Caco-2 (cell line): ENCODE measurements at regions not wholly inside any gene's neighbourhood (a gene's known extent, or its start where the extent isn't known, plus 50 kb on each side); places are given as distances from the start of the nearest gene placed in this dataset.

ENCODE experiments used
- BruUV-seq: library from RNA; stranded (reverse); fragments of 400-500 nt; replicated peaks from 2 replicates; lab custom pipeline; 2021; lab: Mats Ljungman, UMichigan
- CTCF ChIA-PET: fragments of 300-600 bp; sonication (Branson Sonifier 250); formaldehyde crosslinking; loops from one replicate; lab custom pipeline; 2022; ENCODE audit warnings: antibody characterized with exemption; lab: Charles Lee
- POLR2A ChIA-PET: fragments of 300-600 bp; sonication (Branson Sonifier 250); formaldehyde crosslinking; loops from one replicate; lab custom pipeline; 2022; ENCODE audit warnings: antibody characterized with exemption; lab: Charles Lee
- DNase-seq, 2 experiments: peaks; one replicate each; pipeline versions ENCODE4 v3.0.0 to v3.0.0-alpha.2; 2020 to 2022
- H3K27me3 ChIP-seq: replicated peaks from 2 replicates; pipeline ENCODE4 v1.6.0; 2011; ENCODE audit warnings: low read length; ENCODE audit not compliant: control insufficient read depth, insufficient read depth
- H3K36me3 ChIP-seq: 2 replicates; pipeline ENCODE4 v1.5.1; 2011; ENCODE audit warnings: low read length; ENCODE audit not compliant: control insufficient read depth, insufficient read depth
- H3K4me1 ChIP-seq: fragments of 250-450 bp; sonication (Bioruptor Pico); 2 replicates; pipeline ENCODE4 v1.5.1; 2020; ENCODE audit warnings: mild to moderate bottlenecking
- H3K4me3 ChIP-seq: 2 replicates; pipeline ENCODE4 v1.5.1; 2011; ENCODE audit warnings: low read depth, mild to moderate bottlenecking, control low read depth, low read length
- H3K9me3 ChIP-seq: fragments of 250-450 bp; sonication (Bioruptor Pico); 2 replicates; pipeline ENCODE4 v1.5.1; 2020; ENCODE audit warnings: mild to moderate bottlenecking, moderate library complexity
- H3K27ac Mint-ChIP-seq: one replicate; pipeline ENCODE4 v1.8.0; 2022; ENCODE audit warnings: mixed read lengths; ENCODE audit not compliant: unreplicated experiment
- H3K27me3 Mint-ChIP-seq: one replicate; pipeline ENCODE4 v1.8.0; 2022; ENCODE audit warnings: mixed read lengths; ENCODE audit not compliant: insufficient read depth, unreplicated experiment
- H3K36me3 Mint-ChIP-seq: one replicate; pipeline ENCODE4 v1.8.0; 2022; ENCODE audit warnings: mild to moderate bottlenecking, mixed read lengths; ENCODE audit not compliant: insufficient read depth, unreplicated experiment
- H3K4me1 Mint-ChIP-seq: one replicate; pipeline ENCODE4 v1.8.0; 2022; ENCODE audit warnings: low read depth, mixed read lengths; ENCODE audit not compliant: unreplicated experiment
- H3K4me3 Mint-ChIP-seq: one replicate; pipeline ENCODE4 v1.8.0; 2022; ENCODE audit warnings: mild to moderate bottlenecking, moderate library complexity, mixed read lengths; ENCODE audit not compliant: unreplicated experiment
- H3K9me3 Mint-ChIP-seq: one replicate; pipeline ENCODE4 v1.8.0; 2022; ENCODE audit warnings: mixed read lengths; ENCODE audit not compliant: unreplicated experiment
- CTCF ChIP-seq, 2 experiments: fragments of 200-600 bp in 1 of 2; IDR thresholded peaks; 1 replicate in 1 of 2; 2 replicates in 1 of 2; pipeline versions ENCODE4 v1.5.1 to v1.8.0; 2011 to 2022; ENCODE audit warnings: antibody characterized with exemption in 1 of 2, control low read depth in 1 of 2, inconsistent platforms in 1 of 2, low read depth in 1 of 2, low read length in 1 of 2, mild to moderate bottlenecking in 1 of 2, moderate library complexity in 1 of 2; ENCODE audit not compliant: insufficient read depth in 1 of 2, severe bottlenecking in 1 of 2, unreplicated experiment in 1 of 2
- intact Hi-C: fragments of 100-400 bp; cut with micrococcal nuclease; formaldehyde crosslinking; loops from one replicate; pipeline ENCODE4 v1.10.0; 2022; ENCODE audit not compliant: unreplicated experiment

DNA sequence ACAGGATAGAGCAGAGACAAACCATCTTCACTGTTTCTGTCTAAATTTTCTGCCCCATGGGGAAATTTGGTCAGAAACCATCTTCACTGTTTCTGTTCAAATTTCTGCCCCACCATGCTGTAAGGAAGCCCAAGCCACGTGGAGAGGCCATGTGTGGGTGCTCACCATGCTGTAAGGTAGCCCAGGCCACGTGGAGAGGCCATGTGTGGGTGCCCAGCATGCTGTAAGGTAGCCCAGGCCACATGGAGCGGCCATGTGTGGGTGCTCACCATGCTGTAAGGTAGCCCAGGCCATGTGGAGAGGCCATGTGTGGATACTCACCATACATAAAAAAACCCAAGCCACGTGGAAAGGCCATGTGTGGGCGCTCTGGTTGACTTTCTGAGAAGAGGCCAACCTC lies 1088.7 kb upstream of the AUTS2 start:
- Histone ChIP-seq H3K4me3 (no peak overlapping the region), H3K36me3 (no peaks in the 10 kb centered on the region), H3K27me3 (no peaks in the 10 kb centered on the region), H3K9me3 (no peaks in the 10 kb centered on the region), H3K4me1 (no peaks in the 10 kb centered on the region)
- intact Hi-C loops, result no loop called here
- BruUV-seq, result no TSS peak
- H3K27ac Mint-ChIP-seq, result no peak overlapping the region
- H3K4me1 Mint-ChIP-seq, result no peaks in the 10 kb centered on the region
- no peak overlapping the region for H3K4me3 Mint-ChIP-seq
- no peaks in the 10 kb centered on the region for H3K27me3 Mint-ChIP-seq
- H3K9me3 Mint-ChIP-seq, result peaks cover 21% of the 10 kb centered on the region
- TF ChIP-seq CTCF (IDR thresholded peaks at IDR 0.05; ENCODE audit: insufficient read depth in 1 of 2, low read depth in 1 of 2, low read length in 1 of 2, severe bottlenecking in 1 of 2, unreplicated experiment in 1 of 2), result no peak
- H3K36me3 Mint-ChIP-seq, result no peaks in the 10 kb centered on the region
- DNase-seq, result no peak
- ChIA-PET POLR2A (no interaction called here), CTCF (no interaction called here)

DNA sequence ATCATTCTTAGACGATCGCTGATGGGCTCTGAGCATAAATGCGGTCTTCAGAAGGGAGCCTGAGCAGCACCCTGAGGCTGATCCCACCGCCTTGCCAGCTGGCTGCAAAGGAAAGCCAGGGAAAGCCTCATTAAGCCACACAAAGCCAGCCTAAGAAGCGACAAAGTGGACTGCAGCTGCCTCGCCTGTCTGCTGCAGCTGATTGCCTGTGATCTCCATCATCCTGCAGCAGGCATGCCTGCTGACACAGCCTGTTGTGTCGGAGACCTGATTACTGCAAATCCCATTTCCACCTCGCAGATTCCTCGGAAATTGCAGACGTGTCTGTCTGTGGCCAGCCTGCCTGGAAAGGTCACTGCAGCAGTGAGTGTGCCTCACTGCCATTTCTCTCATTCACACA lies 1087.0 kb upstream of the AUTS2 start:
- no peaks in the 10 kb centered on the region for H3K4me1 ChIP-seq
- ChIA-PET POLR2A (no interaction called here), CTCF (no interaction called here)
- Mint-ChIP-seq H3K9me3 (peaks cover 19% of the 10 kb centered on the region), H3K27ac (no peak overlapping the region), H3K4me3 (no peak overlapping the region), H3K36me3 (no peaks in the 10 kb centered on the region), H3K27me3 (no peaks in the 10 kb centered on the region), H3K4me1 (no peaks in the 10 kb centered on the region)
- no peak for DNase-seq
- intact Hi-C loops, result no loop called here
- no TSS peak for BruUV-seq
- TF ChIP-seq CTCF (IDR thresholded peaks at IDR 0.05; ENCODE audit: insufficient read depth in 1 of 2, low read depth in 1 of 2, low read length in 1 of 2, severe bottlenecking in 1 of 2, unreplicated experiment in 1 of 2), result no peak
- H3K4me3 ChIP-seq, result no peak overlapping the region
- H3K9me3 ChIP-seq, result no peaks in the 10 kb centered on the region
- H3K27me3 ChIP-seq, result no peaks in the 10 kb centered on the region
- no peaks in the 10 kb centered on the region for H3K36me3 ChIP-seq

- no peak overlapping the region for H3K4me3 ChIP-seq
- POLR2A ChIA-PET, result no interaction called here
- no peaks in the 10 kb centered on the region for H3K36me3 ChIP-seq
- no peak overlapping the region for H3K27ac Mint-ChIP-seq
- H3K9me3 Mint-ChIP-seq, result peaks cover 9% of the 10 kb centered on the region
- DNase-seq, result no peak
- no peaks in the 10 kb centered on the region for H3K9me3 ChIP-seq
- CTCF ChIA-PET, result no interaction called here
- intact Hi-C loops, result no loop called here
- H3K4me3 Mint-ChIP-seq, result no peak overlapping the region
- no peaks in the 10 kb centered on the region for H3K27me3 ChIP-seq
- H3K4me1 ChIP-seq, result no peaks in the 10 kb centered on the region
- no peaks in the 10 kb centered on the region for H3K4me1 Mint-ChIP-seq
- no TSS peak for BruUV-seq
- TF ChIP-seq CTCF (IDR thresholded peaks at IDR 0.05; ENCODE audit: insufficient read depth in 1 of 2, low read depth in 1 of 2, low read length in 1 of 2, severe bottlenecking in 1 of 2, unreplicated experiment in 1 of 2), result no peak
- H3K27me3 Mint-ChIP-seq, result no peaks in the 10 kb centered on the region
- H3K36me3 Mint-ChIP-seq, result no peaks in the 10 kb centered on the region
Observed at GRCh38 chr7:68512466-68512865, 1085.8 kb upstream of the AUTS2 start.
